ENCODE measurements at regions not wholly inside any gene's neighbourhood (a gene's known extent, or its start where the extent isn't known, plus 50 kb on each side); places are given as distances from the start of the nearest gene placed in this dataset.
"Not testable (repeated sequence)": the region's sequence is repeated elsewhere in the genome, so short reads cannot be mapped to it uniquely, and the experiment has no call there.

- not testable (repeated sequence) for TF ChIP-seq CTCF, POLR2A (IDR thresholded peaks at IDR 0.05)
Measured at GRCh38 chr7:67936447-67936846, 939.8 kb downstream of the TYW1 start.
